NCI-H1092 (cell line): ENCODE measurements at regions not wholly inside any gene's neighbourhood (a gene's known extent, or its start where the extent isn't known, plus 50 kb on each side); places are given as distances from the start of the nearest gene placed in this dataset.
"Not testable (repeated sequence)": the region's sequence is repeated elsewhere in the genome, so short reads cannot be mapped to it uniquely, and the experiment has no call there.

Experiments
- DNase-seq: peaks from one replicate; lab custom pipeline; 2025; lab: John Stamatoyannopoulos, UW

DNA sequence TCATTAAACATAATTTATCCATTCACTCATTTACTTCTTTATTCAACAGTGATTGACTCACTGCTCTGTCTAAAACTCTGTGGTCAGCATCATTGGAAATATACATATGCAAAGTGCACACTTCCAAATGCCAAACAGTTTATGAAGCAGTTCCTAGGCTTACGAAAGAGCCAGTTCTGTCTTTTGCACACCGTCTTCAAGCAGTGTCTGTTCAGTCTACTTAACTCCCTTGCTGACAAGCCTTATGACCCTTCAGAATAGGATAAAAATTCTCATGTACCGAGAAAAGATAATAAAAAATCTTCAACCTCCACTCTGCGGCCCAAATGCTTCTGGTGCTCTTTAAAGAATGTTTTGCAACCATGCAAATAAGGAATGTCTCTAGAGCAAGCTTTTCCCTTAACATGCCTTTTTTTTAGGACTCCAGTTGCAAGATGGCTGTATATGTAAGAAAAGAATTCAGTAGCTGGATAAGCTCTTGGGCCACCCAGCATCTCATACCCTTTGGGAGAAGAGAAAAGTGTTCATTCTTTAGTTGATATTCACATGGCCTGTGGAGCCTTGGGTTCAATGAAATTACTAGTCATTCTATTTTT lies 1037.0 kb upstream of the SLIT2 start:
- no peak for DNase-seq

DNA sequence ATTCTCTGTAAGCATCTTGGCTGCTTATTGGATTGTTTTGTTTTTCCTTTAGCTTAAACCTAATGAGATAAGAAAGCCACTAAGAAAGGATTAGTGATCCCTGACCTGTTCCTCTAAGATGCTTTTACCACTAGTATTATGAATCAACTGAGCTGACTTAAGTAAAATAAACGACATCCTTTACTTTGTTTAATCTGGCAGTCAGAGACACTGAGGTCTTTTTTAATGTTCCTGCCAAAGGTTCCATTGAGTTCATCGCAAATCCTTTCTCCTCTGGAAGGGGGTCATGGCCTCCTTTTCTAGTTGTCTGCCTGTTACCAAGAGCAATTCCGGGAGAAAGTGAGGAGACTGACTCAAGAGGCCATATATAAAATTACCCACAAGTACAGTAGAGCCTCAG lies 1038.3 kb upstream of the SLIT2 start:
- DNase-seq: no peak

DNA sequence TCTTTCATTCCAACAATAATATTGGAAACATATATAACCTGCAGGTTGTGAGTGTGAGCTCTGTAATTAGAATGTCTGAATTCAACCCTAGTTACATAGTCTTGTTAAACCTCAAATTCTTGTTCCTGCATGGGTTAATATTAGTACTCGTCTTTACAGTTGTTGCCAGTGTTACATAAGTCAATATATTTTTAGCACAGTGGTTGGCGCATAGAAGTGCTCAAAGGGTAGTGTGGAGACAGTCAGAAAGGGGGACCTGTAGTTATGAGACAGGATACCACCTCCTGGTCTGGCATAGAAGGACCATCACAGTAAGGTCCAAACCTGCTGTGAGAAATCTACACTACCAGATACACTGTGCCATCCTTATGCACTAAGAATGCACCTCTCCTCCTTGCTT lies 1045.9 kb upstream of the SLIT2 start:
- DNase-seq: no peak

DNA sequence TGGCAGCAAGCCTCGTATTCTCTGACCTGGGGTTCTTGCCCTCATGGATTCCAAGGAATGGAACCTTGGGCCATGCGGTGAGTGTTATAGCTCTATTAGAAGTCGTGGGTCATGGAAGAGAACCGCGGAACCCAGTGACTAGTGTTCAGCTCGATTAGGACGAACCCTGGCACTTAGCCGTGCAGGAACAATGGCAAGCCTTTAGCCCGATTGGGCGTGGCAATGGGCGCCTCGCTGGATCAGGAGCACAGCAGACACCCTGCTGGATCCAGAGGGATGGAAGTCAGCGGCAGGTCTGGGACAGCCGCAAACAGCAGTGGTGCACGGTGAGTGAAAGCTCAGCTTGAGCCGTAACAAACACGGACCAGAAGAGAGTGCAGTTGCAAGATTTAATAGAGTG lies 1053.9 kb upstream of the SLIT2 start:
- DNase-seq: not testable (repeated sequence)

GRCh38 chr4:19195696-19196095 lies 1056.0 kb upstream of the SLIT2 start:
- no peak for DNase-seq

DNA sequence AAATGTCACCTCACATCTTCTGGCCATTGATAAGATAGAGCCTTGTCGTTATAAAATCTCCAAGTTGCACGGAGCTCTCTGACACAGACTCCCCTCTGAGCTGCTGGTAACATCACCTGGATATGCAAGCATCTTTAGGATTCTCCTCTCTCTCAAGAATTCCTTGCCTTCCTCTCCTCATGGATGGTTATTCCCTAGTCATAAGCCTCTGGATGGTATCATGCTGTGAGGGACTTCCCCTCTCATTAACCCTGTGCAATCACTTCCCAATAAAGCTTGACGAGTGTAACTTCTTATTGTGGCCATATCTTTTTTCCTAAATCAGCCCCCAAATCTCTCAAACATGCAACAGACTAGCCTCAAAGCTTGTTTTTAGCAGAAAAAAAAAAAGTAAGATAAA lies 1057.0 kb upstream of the SLIT2 start:
- DNase-seq: no peak

GRCh38 chr4:19193274-19193981 lies 1058.3 kb upstream of the SLIT2 start:
- no peak for DNase-seq

- DNase-seq: no peak
Observed at GRCh38 chr4:19191979-19192650, 1059.6 kb upstream of the SLIT2 start.

DNA sequence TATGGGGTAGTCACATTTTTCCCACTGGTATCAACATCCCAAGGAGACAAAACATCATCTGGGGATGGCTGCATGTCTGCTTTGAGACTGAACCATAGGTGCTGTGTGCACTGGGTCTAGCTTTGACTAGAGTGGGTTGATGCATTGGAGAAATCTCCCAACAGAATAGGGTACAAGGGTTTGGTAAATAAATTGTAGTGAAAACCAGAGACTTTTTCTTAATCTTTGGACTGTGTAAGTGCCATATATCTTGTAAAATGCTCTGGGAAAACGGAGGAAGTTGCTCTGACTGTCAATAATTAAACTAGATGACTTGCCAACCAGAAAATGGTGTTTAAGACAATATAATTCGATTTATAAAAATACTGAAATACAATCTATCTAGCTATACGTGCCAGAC lies 1064.0 kb upstream of the SLIT2 start:
- no peak for DNase-seq

GRCh38 chr4:19187096-19187495 lies 1064.6 kb upstream of the SLIT2 start:
- no peak for DNase-seq

GRCh38 chr4:19181631-19182030 lies 1070.1 kb upstream of the SLIT2 start:
- DNase-seq: not testable (repeated sequence)

DNA sequence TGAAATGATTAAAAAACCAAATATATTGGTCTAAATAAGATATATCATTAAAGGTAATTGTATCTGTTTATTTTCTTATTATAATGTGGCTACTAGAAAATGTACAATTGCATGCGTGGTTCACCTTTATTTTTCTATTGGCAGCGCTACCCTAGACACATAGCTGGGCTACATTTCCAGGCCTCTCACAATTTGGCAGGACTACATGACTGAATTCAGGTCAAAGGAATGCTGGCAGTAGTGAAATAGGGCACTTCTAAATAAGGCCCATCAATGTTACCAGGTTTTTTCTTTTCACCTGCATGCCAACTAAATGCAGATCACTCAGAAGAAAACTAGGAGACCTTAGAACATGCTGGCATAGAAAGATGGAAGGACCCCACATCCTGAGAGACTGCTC lies 1072.9 kb upstream of the SLIT2 start:
- no peak for DNase-seq

- DNase-seq: no peak
Observed at GRCh38 chr4:19177616-19178015, 1074.1 kb upstream of the SLIT2 start.

GRCh38 chr4:19171832-19172231 lies 1079.9 kb upstream of the SLIT2 start:
- no peak for DNase-seq

GRCh38 chr4:19167311-19167710 lies 1084.4 kb upstream of the SLIT2 start:
- DNase-seq: no peak

DNA sequence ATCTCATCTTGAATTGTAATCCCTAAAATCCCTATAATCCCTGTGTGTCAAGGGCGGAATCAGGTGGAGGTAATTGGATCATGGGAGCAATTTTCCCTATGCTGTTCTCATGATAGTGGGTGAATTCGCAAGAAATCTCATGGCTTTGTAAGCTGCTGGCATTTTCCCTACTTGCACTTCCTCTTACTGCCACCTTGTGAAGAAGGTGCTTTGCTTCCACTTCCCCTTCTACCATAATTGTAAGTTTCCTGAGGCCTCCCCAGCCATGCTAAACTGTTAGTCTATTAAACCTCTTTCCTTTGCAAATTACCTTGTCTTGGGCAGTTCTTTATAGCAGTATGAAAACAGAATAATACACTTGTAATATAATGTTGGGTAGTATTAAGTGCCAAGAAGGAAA lies 1087.4 kb upstream of the SLIT2 start:
- DNase-seq: no peak

DNA sequence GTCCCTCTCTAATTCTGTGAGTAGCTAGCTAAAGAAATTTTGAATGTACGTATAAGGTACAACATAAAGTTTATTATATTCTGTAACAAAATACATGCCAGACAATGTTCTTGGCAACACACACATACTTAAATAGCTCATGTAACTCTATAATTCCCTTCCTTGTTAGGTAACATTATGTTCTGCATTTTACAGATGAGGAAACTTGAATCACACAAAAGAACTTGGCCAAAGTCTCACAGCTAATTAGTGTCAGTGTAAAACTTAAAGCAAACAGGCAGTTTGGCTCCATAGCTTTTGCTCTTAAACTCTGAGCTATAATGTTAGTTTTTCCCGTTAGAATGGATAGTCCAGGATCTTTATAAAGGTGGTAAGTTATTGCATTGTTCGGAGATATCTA lies 1091.8 kb upstream of the SLIT2 start:
- DNase-seq: no peak

DNA sequence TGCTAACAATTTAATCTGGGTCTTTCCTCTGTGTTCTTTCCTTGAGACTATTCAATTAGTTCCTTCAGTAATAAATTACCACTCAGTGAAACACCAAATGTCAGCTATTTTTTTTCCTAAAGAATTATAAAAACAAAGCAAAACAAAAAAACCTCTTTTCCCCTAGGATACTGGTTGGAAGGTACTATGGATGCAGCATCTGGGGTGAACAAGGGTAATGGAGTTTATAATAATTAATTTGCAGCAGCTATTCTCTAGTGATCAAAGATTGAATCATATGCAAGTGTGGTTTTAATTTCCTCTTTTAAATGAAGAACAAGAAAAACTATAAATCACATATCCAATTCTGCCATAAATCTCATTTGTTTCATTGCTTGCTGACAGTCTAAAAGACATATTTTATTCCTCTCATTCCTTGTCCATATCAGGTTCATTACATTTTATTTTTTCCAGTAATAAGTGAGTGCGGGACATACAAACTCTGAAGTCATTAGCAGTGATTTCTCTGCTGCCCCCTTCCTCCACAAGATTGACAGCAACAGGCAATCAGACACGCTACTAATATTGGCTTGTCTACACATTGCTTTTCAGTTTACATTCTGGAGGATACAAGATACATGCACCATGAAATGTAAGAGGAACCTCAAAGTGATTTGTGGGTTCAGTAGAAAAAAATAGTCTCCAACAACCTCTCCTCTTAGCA lies 1093.4 kb upstream of the SLIT2 start:
- no peak for DNase-seq

DNA sequence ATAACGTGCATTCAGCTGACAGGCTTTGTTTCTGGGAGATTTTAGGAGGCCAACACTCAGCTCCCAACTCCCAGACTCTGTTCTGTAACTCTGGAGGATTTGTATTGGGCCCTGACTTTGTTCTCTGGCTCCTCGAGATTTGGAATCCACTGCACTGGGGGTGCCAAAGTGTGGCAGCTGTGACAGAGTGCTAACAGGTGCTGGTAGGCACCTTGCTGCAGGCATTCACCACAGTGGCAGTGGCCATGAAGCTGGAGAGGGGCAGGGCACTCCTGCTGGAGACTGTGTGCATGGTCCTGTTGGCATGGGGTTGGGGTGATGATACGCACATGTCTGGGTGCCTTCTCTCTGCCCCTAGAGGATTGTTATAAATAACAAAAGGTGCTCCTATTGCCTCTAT lies 1094.9 kb upstream of the SLIT2 start:
- no peak for DNase-seq

GRCh38 chr4:19155568-19155967 lies 1096.1 kb upstream of the SLIT2 start:
- DNase-seq: no peak

DNA sequence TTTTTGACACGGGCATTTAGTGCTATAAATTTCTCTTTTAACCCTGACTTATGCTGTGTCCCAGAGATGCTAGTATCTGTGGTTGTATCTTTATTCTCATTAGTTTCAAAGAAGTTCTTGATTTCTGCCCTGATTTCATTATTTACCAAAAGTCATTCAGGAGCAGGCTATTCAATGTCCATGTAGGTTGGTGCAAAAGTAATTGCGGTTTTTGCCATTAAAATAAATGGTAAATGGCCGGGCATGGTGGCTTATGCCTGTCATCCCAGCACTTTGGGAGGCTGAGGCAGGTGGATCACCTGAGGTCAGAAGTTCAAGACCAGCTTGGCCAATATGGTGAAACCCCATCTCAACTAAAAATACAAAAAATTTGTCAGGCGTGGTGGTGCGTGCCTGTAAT lies 1097.4 kb upstream of the SLIT2 start:
- not testable (repeated sequence) for DNase-seq

GRCh38 chr4:19152264-19152663 lies 1099.4 kb upstream of the SLIT2 start:
- DNase-seq: no peak

DNA sequence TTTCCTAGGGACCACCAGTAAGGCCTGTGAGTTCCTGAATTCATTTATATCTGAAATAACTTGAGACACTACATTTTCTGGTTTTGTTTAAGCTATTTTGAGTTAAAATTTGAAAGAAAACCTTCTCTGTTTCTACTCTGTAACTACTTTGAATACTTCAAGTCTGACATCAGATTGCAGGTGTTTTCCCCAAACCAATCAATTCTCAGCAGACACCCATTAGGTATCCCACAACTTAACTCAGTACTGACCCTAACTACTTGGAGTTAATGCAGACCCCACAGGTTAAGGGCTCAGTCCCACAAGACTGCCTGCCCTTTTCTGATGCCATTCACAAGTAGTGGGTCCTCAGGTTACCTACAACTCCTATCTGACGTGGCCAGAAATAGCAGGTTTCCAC lies 1100.0 kb upstream of the SLIT2 start:
- DNase-seq: no peak
